Astrocyte (in vitro differentiated cells and primary cell): ENCODE measurements at regions not wholly inside any gene's neighbourhood (a gene's known extent, or its start where the extent isn't known, plus 50 kb on each side); places are given as distances from the start of the nearest gene placed in this dataset.

Experiments used
- DNase-seq: peaks from one replicate; pipeline ENCODE4 v3.0.0-alpha.2; 2010; ENCODE audit warnings: low read depth
- FAIRE-seq: peaks from 2 replicates; lab custom pipeline; 2011; peaks lifted over from hg19 to GRCh38; lab: Jason Lieb, UNC
- H2AFZ ChIP-seq: 2 replicates; pipeline ENCODE4 v1.6.0; 2012; ENCODE audit warnings: low read depth, low read length, inconsistent platforms
- H3K27ac ChIP-seq: 2 replicates; pipeline ENCODE4 v1.5.1; 2011; ENCODE audit warnings: low read depth, low read length, inconsistent platforms
- H3K27me3 ChIP-seq: 2 replicates; pipeline ENCODE4 v1.6.0; 2011; ENCODE audit warnings: low read length, inconsistent platforms; ENCODE audit not compliant: insufficient read depth
- H3K36me3 ChIP-seq: 2 replicates; pipeline ENCODE4 v1.5.1; 2011; ENCODE audit warnings: low read length, inconsistent platforms; ENCODE audit not compliant: insufficient read depth
- H3K4me1 ChIP-seq: 2 replicates; pipeline ENCODE4 v1.5.1; 2011; ENCODE audit warnings: low read length, inconsistent platforms; ENCODE audit not compliant: insufficient read depth
- H3K4me2 ChIP-seq: 2 replicates; pipeline ENCODE4 v1.6.0; 2012; ENCODE audit warnings: low read length, inconsistent platforms
- H3K4me3 ChIP-seq: 2 replicates; pipeline ENCODE4 v1.5.1; 2011; ENCODE audit warnings: low read depth, mild to moderate bottlenecking, low read length, inconsistent platforms; ENCODE audit not compliant: insufficient read depth
- H3K79me2 ChIP-seq: 2 replicates; pipeline ENCODE4 v1.6.0; 2012; ENCODE audit warnings: mild to moderate bottlenecking, low read length, inconsistent platforms; ENCODE audit not compliant: insufficient read depth
- H3K9ac ChIP-seq: 2 replicates; pipeline ENCODE4 v1.6.0; 2012; ENCODE audit warnings: mild to moderate bottlenecking, low read length, inconsistent platforms
- H3K9me3 ChIP-seq: 2 replicates; pipeline ENCODE4 v1.5.1; 2012; ENCODE audit warnings: low read depth, mild to moderate bottlenecking, low read length, inconsistent platforms; ENCODE audit not compliant: insufficient read depth
- H4K20me1 ChIP-seq: 2 replicates; pipeline ENCODE4 v1.6.0; 2012; ENCODE audit warnings: low read length, inconsistent platforms; ENCODE audit not compliant: insufficient read depth
- H3K27ac Mint-ChIP-seq: one replicate; pipeline ENCODE4 v1.8.0; 2021; ENCODE audit warnings: mild to moderate bottlenecking, mixed read lengths; ENCODE audit not compliant: unreplicated experiment
- H3K27me3 Mint-ChIP-seq: one replicate; pipeline ENCODE4 v1.8.0; 2021; ENCODE audit warnings: low read depth, mixed read lengths; ENCODE audit not compliant: unreplicated experiment
- H3K36me3 Mint-ChIP-seq: one replicate; pipeline ENCODE4 v1.8.0; 2021; ENCODE audit warnings: low read depth, mixed read lengths; ENCODE audit not compliant: unreplicated experiment
- H3K4me1 Mint-ChIP-seq: one replicate; pipeline ENCODE4 v1.8.0; 2021; ENCODE audit warnings: low read depth, mixed read lengths; ENCODE audit not compliant: unreplicated experiment
- H3K4me3 Mint-ChIP-seq: one replicate; pipeline ENCODE4 v1.8.0; 2021; ENCODE audit warnings: mild to moderate bottlenecking, moderate library complexity, mixed read lengths; ENCODE audit not compliant: unreplicated experiment
- H3K9me3 Mint-ChIP-seq: one replicate; pipeline ENCODE4 v1.8.0; 2021; ENCODE audit warnings: mild to moderate bottlenecking, mixed read lengths; ENCODE audit not compliant: unreplicated experiment
- EZH2 ChIP-seq: IDR thresholded peaks from 2 replicates; pipeline ENCODE4 v1.6.1; 2012; ENCODE audit warnings: mild to moderate bottlenecking, low read length, inconsistent platforms; ENCODE audit not compliant: insufficient read depth
- TF ChIP-seq, protein P1 (sequence below): IDR thresholded peaks from 2 replicates; pipeline ENCODE4 v1.5.1; 2011; ENCODE audit warnings: low read depth, mild to moderate bottlenecking, inconsistent platforms, low read length, moderate library complexity; ENCODE audit not compliant: insufficient read depth

DNA sequence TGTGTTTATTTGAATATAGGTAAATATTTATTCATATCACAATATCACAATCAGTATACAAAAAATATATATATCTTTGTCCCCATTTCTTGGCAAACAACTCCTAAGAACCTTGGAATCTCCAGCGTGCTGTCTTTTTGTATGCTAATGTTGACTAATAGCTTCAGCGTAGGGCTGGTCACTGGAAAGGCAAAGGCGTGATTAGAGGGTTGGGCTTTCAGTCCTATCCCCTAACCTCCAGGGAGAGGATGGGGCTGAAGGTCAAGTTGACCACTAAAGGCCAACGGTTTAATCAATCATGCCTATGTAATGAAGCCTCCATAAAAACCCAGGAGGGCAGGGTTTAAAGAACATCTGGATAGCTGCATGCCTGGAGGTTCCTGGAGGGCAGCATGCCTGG lies 79.6 kb upstream of the BNC2 start:
- FAIRE-seq = no peak
- H3K4me2 ChIP-seq = no peak overlapping the region
- H3K27ac Mint-ChIP-seq = no peak overlapping the region

DNA sequence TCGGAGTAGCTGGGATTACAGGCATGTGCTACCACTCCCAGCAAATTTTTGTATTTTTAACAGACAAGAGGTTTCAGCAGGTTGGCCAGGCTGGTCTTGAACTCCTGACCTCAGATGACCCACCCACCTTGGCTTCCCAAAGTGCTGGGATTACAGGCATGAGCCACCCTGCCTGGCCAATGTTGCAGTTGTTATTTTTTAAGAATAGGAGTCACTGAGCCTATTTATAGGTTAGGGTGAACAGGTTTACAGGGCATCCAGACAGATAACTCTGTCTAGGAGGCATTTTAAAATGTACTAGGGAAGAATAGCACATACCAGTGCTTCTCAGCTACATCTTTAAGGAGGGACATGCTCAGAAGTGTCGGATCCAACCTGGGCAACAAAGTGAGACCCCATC lies 60.1 kb upstream of the BNC2 start:
- Histone ChIP-seq H3K27me3 (no peaks in the 10 kb centered on the region), H2AFZ (no peak overlapping the region), H3K9me3 (no peaks in the 10 kb centered on the region), H3K9ac (no peak overlapping the region), H4K20me1 (no peaks in the 10 kb centered on the region), H3K36me3 (no peaks in the 10 kb centered on the region), H3K27ac (no peak overlapping the region), H3K79me2 (no peaks in the 10 kb centered on the region), H3K4me1 (no peaks in the 10 kb centered on the region), H3K4me2 (no peak overlapping the region), H3K4me3 (no peak overlapping the region)
- no peaks in the 10 kb centered on the region for H3K4me1 Mint-ChIP-seq
- no peak overlapping the region for H3K27ac Mint-ChIP-seq
- H3K9me3 Mint-ChIP-seq = no peaks in the 10 kb centered on the region
- no peaks in the 10 kb centered on the region for H3K36me3 Mint-ChIP-seq
- TF ChIP-seq EZH2 = no peak
- TF ChIP-seq, protein P1, sequence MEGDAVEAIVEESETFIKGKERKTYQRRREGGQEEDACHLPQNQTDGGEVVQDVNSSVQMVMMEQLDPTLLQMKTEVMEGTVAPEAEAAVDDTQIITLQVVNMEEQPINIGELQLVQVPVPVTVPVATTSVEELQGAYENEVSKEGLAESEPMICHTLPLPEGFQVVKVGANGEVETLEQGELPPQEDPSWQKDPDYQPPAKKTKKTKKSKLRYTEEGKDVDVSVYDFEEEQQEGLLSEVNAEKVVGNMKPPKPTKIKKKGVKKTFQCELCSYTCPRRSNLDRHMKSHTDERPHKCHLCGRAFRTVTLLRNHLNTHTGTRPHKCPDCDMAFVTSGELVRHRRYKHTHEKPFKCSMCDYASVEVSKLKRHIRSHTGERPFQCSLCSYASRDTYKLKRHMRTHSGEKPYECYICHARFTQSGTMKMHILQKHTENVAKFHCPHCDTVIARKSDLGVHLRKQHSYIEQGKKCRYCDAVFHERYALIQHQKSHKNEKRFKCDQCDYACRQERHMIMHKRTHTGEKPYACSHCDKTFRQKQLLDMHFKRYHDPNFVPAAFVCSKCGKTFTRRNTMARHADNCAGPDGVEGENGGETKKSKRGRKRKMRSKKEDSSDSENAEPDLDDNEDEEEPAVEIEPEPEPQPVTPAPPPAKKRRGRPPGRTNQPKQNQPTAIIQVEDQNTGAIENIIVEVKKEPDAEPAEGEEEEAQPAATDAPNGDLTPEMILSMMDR = no peak
- H3K4me3 Mint-ChIP-seq = no peak overlapping the region
- no peak for DNase-seq
- no peaks in the 10 kb centered on the region for H3K27me3 Mint-ChIP-seq
- no peak for FAIRE-seq

More for the DNA sequence above, 79.6 kb upstream of the BNC2 start:
- no peaks in the 10 kb centered on the region for H3K79me2 ChIP-seq
- no peaks in the 10 kb centered on the region for H3K4me1 Mint-ChIP-seq
- no peaks in the 10 kb centered on the region for H3K36me3 ChIP-seq
- H3K9me3 Mint-ChIP-seq = no peaks in the 10 kb centered on the region
- H3K4me3 ChIP-seq = no peak overlapping the region
- H3K9ac ChIP-seq = no peak overlapping the region
- no peak overlapping the region for H3K27ac ChIP-seq
- H3K4me3 Mint-ChIP-seq = no peak overlapping the region
- no peak overlapping the region for H2AFZ ChIP-seq
- no peaks in the 10 kb centered on the region for H3K27me3 ChIP-seq
- H3K4me1 ChIP-seq = no peaks in the 10 kb centered on the region
- H3K36me3 Mint-ChIP-seq = no peaks in the 10 kb centered on the region
- H4K20me1 ChIP-seq = no peaks in the 10 kb centered on the region
- no peak for TF ChIP-seq EZH2
- TF ChIP-seq, protein P1 = no peak
- no peak for DNase-seq
- H3K9me3 ChIP-seq = no peaks in the 10 kb centered on the region
- H3K27me3 Mint-ChIP-seq = no peaks in the 10 kb centered on the region

DNA sequence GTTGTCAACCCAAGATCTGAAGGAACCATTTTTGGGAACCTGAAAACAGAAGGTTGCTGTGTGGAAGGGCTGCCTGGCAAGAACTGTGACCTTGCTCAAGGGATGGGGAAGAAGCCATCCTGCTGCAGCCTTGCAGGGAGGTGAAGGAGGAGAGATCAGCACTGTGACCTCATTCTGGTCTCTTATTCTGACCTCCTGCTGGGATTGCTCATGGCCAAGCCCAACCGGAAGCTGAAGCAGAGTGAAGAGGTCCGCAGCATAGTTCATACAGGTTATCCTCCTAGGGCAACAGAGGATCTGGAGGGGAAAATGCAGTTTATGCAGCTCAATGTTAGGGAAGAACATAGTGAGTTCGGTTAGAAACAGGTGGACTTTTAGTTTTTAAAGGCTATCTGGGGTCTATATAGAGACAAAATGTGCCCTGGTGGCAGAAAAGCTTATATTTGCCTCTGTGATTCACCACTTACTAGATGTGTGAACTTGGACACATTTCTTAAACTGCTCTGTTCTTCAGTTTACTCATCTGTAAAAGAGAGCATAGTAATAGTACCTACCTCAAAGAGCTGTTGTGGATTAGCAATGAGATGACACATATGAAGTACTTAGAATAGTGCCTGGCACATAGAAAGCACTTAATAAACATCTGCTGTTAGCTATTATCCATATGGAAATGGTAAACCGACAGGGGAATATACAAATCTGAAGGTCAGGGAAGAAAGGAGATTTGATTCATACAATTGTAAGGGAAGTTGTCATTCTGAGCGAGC lies 57.9 kb upstream of the BNC2 start:
- Mint-ChIP-seq H3K36me3 (no peaks in the 10 kb centered on the region), H3K27me3 (no peaks in the 10 kb centered on the region), H3K27ac (no peak overlapping the region), H3K9me3 (peaks cover 2% of the 10 kb centered on the region), H3K4me3 (no peak overlapping the region), H3K4me1 (no peaks in the 10 kb centered on the region)
- H3K4me1 ChIP-seq = no peaks in the 10 kb centered on the region
- no peaks in the 10 kb centered on the region for H4K20me1 ChIP-seq
- H3K9me3 ChIP-seq = no peaks in the 10 kb centered on the region
- no peak overlapping the region for H3K4me2 ChIP-seq
- TF ChIP-seq, protein P1 = no peak
- TF ChIP-seq EZH2 = no peak
- no peaks in the 10 kb centered on the region for H3K79me2 ChIP-seq
- no peak overlapping the region for H3K27ac ChIP-seq
- H3K4me3 ChIP-seq = no peak overlapping the region
- H3K36me3 ChIP-seq = no peaks in the 10 kb centered on the region
- H2AFZ ChIP-seq = peak overlapping the region; percentile 29
- H3K27me3 ChIP-seq = no peaks in the 10 kb centered on the region
- DNase-seq = peak; percentile 27
- no peak overlapping the region for H3K9ac ChIP-seq
- FAIRE-seq = no peak
